Thymus (tissue), 11 donors: ENCODE measurements at regions not wholly inside any gene's neighbourhood (a gene's known extent, or its start where the extent isn't known, plus 50 kb on each side); places are given as distances from the start of the nearest gene placed in this dataset.

Experiments
- DNase-seq, 9 donors: peaks; one replicate each; pipeline ENCODE4 v3.0.0-alpha.2; 2013; ENCODE audit warnings: low spot score in 9 of 9, low read depth in 6 of 9, missing footprints in 1 of 9
- H3K27ac ChIP-seq, 2 donors: one replicate each; pipeline ENCODE4 v1.5.1; 2013; ENCODE audit warnings: control low read depth in 1 of 2, low read depth in 1 of 2, low read length in 1 of 2, mild to moderate bottlenecking in 1 of 2, moderate library complexity in 1 of 2
- H3K27me3 ChIP-seq, 2 donors: one replicate each; pipeline ENCODE4 v1.5.1; 2013; ENCODE audit warnings: low read length in 1 of 2; ENCODE audit not compliant: control insufficient read depth in 2 of 2, insufficient read depth in 1 of 2
- H3K36me3 ChIP-seq, 2 donors: one replicate each; pipeline ENCODE4 v1.5.1; 2013; ENCODE audit warnings: low read length in 1 of 2, mild to moderate bottlenecking in 1 of 2, moderate library complexity in 1 of 2; ENCODE audit not compliant: control insufficient read depth in 2 of 2, insufficient read depth in 2 of 2
- H3K4me1 ChIP-seq, 2 donors: one replicate each; pipeline ENCODE4 v1.5.1; 2013; ENCODE audit warnings: low read length in 2 of 2; ENCODE audit not compliant: control insufficient read depth in 2 of 2, insufficient read depth in 2 of 2
- H3K4me3 ChIP-seq, 2 donors: one replicate each; pipeline ENCODE4 v1.5.1; 2013; ENCODE audit warnings: low read length in 2 of 2, control low read depth in 1 of 2, mild to moderate bottlenecking in 1 of 2
- H3K9me3 ChIP-seq, 2 donors: one replicate each; pipeline ENCODE4 v1.5.1; 2013; ENCODE audit warnings: low read length in 1 of 2, mild to moderate bottlenecking in 1 of 2; ENCODE audit not compliant: control insufficient read depth in 2 of 2, insufficient read depth in 1 of 2
- WGBS: extraction: QIAGEN DNeasy Blood & Tissue Kit; methylation state at CpG from one replicate; pipeline ENCODE4 v1.1.7; 2013; 5-methylcytosine and 5-hydroxymethylcytosine counted together
- donor health status: healthy.

GRCh38 chr1:34408011-34408410 is 231.3 kb downstream of the C1orf94 start:
- Histone ChIP-seq H3K4me1 (no peaks in the 10 kb centered on the region), H3K4me3 (no peak overlapping the region), H3K36me3 (no peaks in the 10 kb centered on the region), H3K27me3 (no peaks in the 10 kb centered on the region), H3K9me3 (no peaks in the 10 kb centered on the region), H3K27ac (no peak overlapping the region)
- WGBS: 83% methylated on average over 4 of the region's 4 CpGs
- no peak for DNase-seq

GRCh38 chr1:34409689-34410229 is 233.1 kb downstream of the C1orf94 start:
- H3K27me3 ChIP-seq: no peaks in the 10 kb centered on the region
- no peaks in the 10 kb centered on the region for H3K4me1 ChIP-seq
- H3K27ac ChIP-seq: no peak overlapping the region
- no peak for DNase-seq
- no peak overlapping the region for H3K4me3 ChIP-seq
- H3K9me3 ChIP-seq: no peaks in the 10 kb centered on the region
- no peaks in the 10 kb centered on the region for H3K36me3 ChIP-seq
- 93% methylated on average over 6 of the region's 6 CpGs for WGBS

GRCh38 chr1:34412598-34413370 is 236.1 kb downstream of the C1orf94 start:
- H3K9me3 ChIP-seq: no peaks in the 10 kb centered on the region
- DNase-seq: no peak
- no peak overlapping the region for H3K27ac ChIP-seq
- no peaks in the 10 kb centered on the region for H3K36me3 ChIP-seq
- no peaks in the 10 kb centered on the region for H3K4me1 ChIP-seq
- H3K27me3 ChIP-seq: no peaks in the 10 kb centered on the region
- H3K4me3 ChIP-seq: no peak overlapping the region
- 70% methylated on average over 12 of the region's 12 CpGs for WGBS

- no peak for DNase-seq
- Histone ChIP-seq H3K27ac (no peak overlapping the region), H3K4me3 (no peak overlapping the region), H3K9me3 (no peaks in the 10 kb centered on the region), H3K36me3 (no peaks in the 10 kb centered on the region), H3K4me1 (no peaks in the 10 kb centered on the region), H3K27me3 (no peaks in the 10 kb centered on the region)
- WGBS: 90% methylated on average over 6 of the region's 6 CpGs
Observed at GRCh38 chr1:34415140-34415539, 238.4 kb downstream of the C1orf94 start.

- H3K27ac ChIP-seq: no peak overlapping the region
- no peaks in the 10 kb centered on the region for H3K36me3 ChIP-seq
- no peak for DNase-seq
- no peak overlapping the region for H3K4me3 ChIP-seq
- 87% methylated on average over 3 of the region's 3 CpGs for WGBS
- no peaks in the 10 kb centered on the region for H3K4me1 ChIP-seq
- no peaks in the 10 kb centered on the region for H3K9me3 ChIP-seq
- no peaks in the 10 kb centered on the region for H3K27me3 ChIP-seq
Observed at GRCh38 chr1:34418166-34418565, 241.5 kb downstream of the C1orf94 start.

GRCh38 chr1:34419663-34420136 is 243.0 kb downstream of the C1orf94 start:
- no peaks in the 10 kb centered on the region for H3K36me3 ChIP-seq
- no peak overlapping the region for H3K27ac ChIP-seq
- no peaks in the 10 kb centered on the region for H3K27me3 ChIP-seq
- WGBS: 68% methylated on average over 5 of the region's 5 CpGs
- H3K9me3 ChIP-seq: no peaks in the 10 kb centered on the region
- DNase-seq: no peak
- no peaks in the 10 kb centered on the region for H3K4me1 ChIP-seq
- H3K4me3 ChIP-seq: no peak overlapping the region

GRCh38 chr1:34425046-34425445 is 248.3 kb downstream of the C1orf94 start:
- Histone ChIP-seq H3K27me3 (no peaks in the 10 kb centered on the region), H3K9me3 (no peaks in the 10 kb centered on the region), H3K4me3 (no peak overlapping the region), H3K27ac (no peak overlapping the region), H3K36me3 (no peaks in the 10 kb centered on the region), H3K4me1 (no peaks in the 10 kb centered on the region)
- 87% methylated on average over 5 of the region's 5 CpGs for WGBS
- DNase-seq: no peak

GRCh38 chr1:34425785-34426184 is 249.1 kb downstream of the C1orf94 start:
- Histone ChIP-seq H3K9me3 (no peaks in the 10 kb centered on the region), H3K4me1 (no peaks in the 10 kb centered on the region), H3K36me3 (no peaks in the 10 kb centered on the region), H3K27ac (no peak overlapping the region), H3K27me3 (no peaks in the 10 kb centered on the region), H3K4me3 (no peak overlapping the region)
- no peak for DNase-seq
- WGBS: 69% methylated on average over 2 of the region's 2 CpGs

- H3K4me1 ChIP-seq: no peaks in the 10 kb centered on the region
- H3K9me3 ChIP-seq: no peaks in the 10 kb centered on the region
- DNase-seq: no peak
- no peaks in the 10 kb centered on the region for H3K27me3 ChIP-seq
- H3K27ac ChIP-seq: no peak overlapping the region
- H3K36me3 ChIP-seq: no peaks in the 10 kb centered on the region
- H3K4me3 ChIP-seq: no peak overlapping the region
Observed at GRCh38 chr1:34426325-34426896, 249.7 kb downstream of the C1orf94 start.
